ENCODE measurements at regions not wholly inside any gene's neighbourhood (a gene's known extent, or its start where the extent isn't known, plus 50 kb on each side); places are given as distances from the start of the nearest gene placed in this dataset.

GRCh38 chr3:86254480-86254879 lies 736.5 kb downstream of the VGLL3 start:
- DNase-seq, result no peak

GRCh38 chr3:86251781-86252180 lies 739.2 kb downstream of the VGLL3 start:
- no peak for DNase-seq

- DNase-seq, result no peak
These were observed 741.1 kb downstream of the VGLL3 start for GRCh38 chr3:86249833-86250232.

- no peak for DNase-seq
These were observed 745.6 kb downstream of the VGLL3 start for GRCh38 chr3:86245360-86245759.

GRCh38 chr3:86244905-86245304 lies 746.0 kb downstream of the VGLL3 start:
- DNase-seq, result no peak

- DNase-seq, result no peak
These were observed 751.0 kb downstream of the VGLL3 start for GRCh38 chr3:86239946-86240345.

GRCh38 chr3:86234506-86235254 lies 756.3 kb downstream of the VGLL3 start:
- DNase-seq, result no peak

GRCh38 chr3:86230762-86231161 lies 760.2 kb downstream of the VGLL3 start:
- DNase-seq, result no peak

GRCh38 chr3:86229775-86230094 lies 761.2 kb downstream of the VGLL3 start:
- DNase-seq, result no peak

- no peak for DNase-seq
These were observed 761.7 kb downstream of the VGLL3 start for GRCh38 chr3:86229086-86229774.

GRCh38 chr3:86228101-86228500 lies 762.8 kb downstream of the VGLL3 start:
- DNase-seq, result no peak

GRCh38 chr3:86225461-86225860 lies 765.5 kb downstream of the VGLL3 start:
- no peak for DNase-seq

GRCh38 chr3:86221601-86222000 lies 769.3 kb downstream of the VGLL3 start:
- no peak for DNase-seq

- no peak for DNase-seq
These were observed 782.2 kb downstream of the VGLL3 start for GRCh38 chr3:86208772-86209171.

- DNase-seq, result no peak
These were observed 808.3 kb downstream of the VGLL3 start for GRCh38 chr3:86182606-86183005.

- DNase-seq, result no peak
These were observed 810.3 kb downstream of the VGLL3 start for GRCh38 chr3:86180696-86181095.

- DNase-seq, result no peak
These were observed 812.9 kb downstream of the VGLL3 start for GRCh38 chr3:86178095-86178494.

GRCh38 chr3:86176445-86176784 lies 814.5 kb downstream of the VGLL3 start:
- no peak for DNase-seq

- no peak for DNase-seq
These were observed 815.1 kb downstream of the VGLL3 start for GRCh38 chr3:86175593-86176444.

GRCh38 chr3:86175051-86175536 lies 815.9 kb downstream of the VGLL3 start:
- DNase-seq, result no peak

GRCh38 chr3:86173401-86173800 lies 817.5 kb downstream of the VGLL3 start:
- no peak for DNase-seq

- no peak for DNase-seq
These were observed 822.4 kb downstream of the VGLL3 start for GRCh38 chr3:86168512-86168911.

GRCh38 chr3:86162521-86162920 lies 828.4 kb downstream of the VGLL3 start:
- no peak for DNase-seq

- DNase-seq, result no peak
These were observed 829.5 kb downstream of the VGLL3 start for GRCh38 chr3:86161493-86161892.

Measured in NCI-H1930 (cell line).